Adrenal gland (tissue), 9 donors: ENCODE measurements at regions not wholly inside any gene's neighbourhood (a gene's known extent, or its start where the extent isn't known, plus 50 kb on each side); places are given as distances from the start of the nearest gene placed in this dataset.

Source experiments
- DNase-seq, 7 donors: peaks; one replicate each; pipeline ENCODE4 v3.0.0-alpha.2; 2019 to 2020
- H3K27ac ChIP-seq, 5 donors: fragments of 200-600 bp; sonication (generic) in 4 of 5; 1 replicate in 3 of 5; 2 replicates in 2 of 5; pipeline versions ENCODE4 v1.5.1 to v1.8.0; 2016 to 2020; ENCODE audit warnings: mild to moderate bottlenecking in 1 of 5
- H3K27me3 ChIP-seq: fragments of 200-600 bp; 2 replicates; pipeline ENCODE4 v1.8.0; 2021
- H3K36me3 ChIP-seq, 2 donors: fragments of 200-600 bp; replicated peaks in 1 of 2; 1 replicate in 1 of 2; 2 replicates in 1 of 2; pipeline versions ENCODE4 v1.5.1 to v1.8.0; 2018 to 2022
- H3K4me1 ChIP-seq, 2 donors: fragments of 200-600 bp; replicated peaks in 1 of 2; 1 replicate in 1 of 2; 2 replicates in 1 of 2; pipeline versions ENCODE4 v1.5.1 to v1.8.0; 2018 to 2021
- H3K4me3 ChIP-seq, 4 donors: fragments of 200-600 bp; sonication (generic) in 3 of 4; one replicate each; pipeline ENCODE4 v1.5.1; 2016 to 2018
- H3K9me3 ChIP-seq, 3 donors: fragments of 200-600 bp; sonication (generic) in 1 of 3; replicated peaks in 1 of 3; 1 replicate in 2 of 3; 2 replicates in 1 of 3; pipeline versions ENCODE4 v1.5.1 to v1.8.0; 2016 to 2021
- POLR2A ChIP-seq, 2 donors: fragments of 450-650 bp; IDR thresholded peaks; one replicate each; pipeline ENCODE4 v1.6.1; 2017; ENCODE audit warnings: antibody characterized with exemption in 2 of 2, mild to moderate bottlenecking in 2 of 2, moderate library complexity in 1 of 2
- WGBS, 4 donors: extraction: QIAGEN DNeasy Blood & Tissue Kit in 2 of 4; methylation state at CpG; one replicate each; pipeline versions ENCODE4 v1.1.5 to v1.1.7; 2013 to 2017; 5-methylcytosine and 5-hydroxymethylcytosine counted together
- intact Hi-C, 2 donors: fragments of 100-400 bp; cut with DNase I; formaldehyde crosslinking; loops; one replicate each; pipeline versions ENCODE4 v1.14.1 to v1.15.0; 2022 to 2023
- TF ChIP-seq, protein P1 (sequence below), 6 experiments: fragments of 450-650 bp in 4 of 6; fragments of 200-600 bp in 2 of 6; sonication (generic) in 1 of 6; IDR thresholded peaks; 1 replicate in 5 of 6; 2 replicates in 1 of 6; pipeline versions ENCODE4 v1.5.1 to v1.8.0; 2016 to 2021; ENCODE audit warnings: antibody characterized with exemption in 6 of 6, mild to moderate bottlenecking in 2 of 6, moderate library complexity in 1 of 6
- donor health status: healthy with polysubstance abuse.
- donor health status: Bipolar disorder and iron deficiency.
- donor health status: DM: yes; HTN: yes; CAD: no.
- donor health status: DM: no; HTN: no; CAD: no.
- donor health status: DM: no; HTN: no; CAD: no.

- DNase-seq, result no peak
- WGBS, 4 donors, result 70 to 82% (median 78%) methylated on average over 14 of the region's 14 CpGs
- intact Hi-C loops, result no loop called here
These were observed 105.9 kb upstream of the SCOC start for GRCh38 chr4:140267576-140267975.

DNA sequence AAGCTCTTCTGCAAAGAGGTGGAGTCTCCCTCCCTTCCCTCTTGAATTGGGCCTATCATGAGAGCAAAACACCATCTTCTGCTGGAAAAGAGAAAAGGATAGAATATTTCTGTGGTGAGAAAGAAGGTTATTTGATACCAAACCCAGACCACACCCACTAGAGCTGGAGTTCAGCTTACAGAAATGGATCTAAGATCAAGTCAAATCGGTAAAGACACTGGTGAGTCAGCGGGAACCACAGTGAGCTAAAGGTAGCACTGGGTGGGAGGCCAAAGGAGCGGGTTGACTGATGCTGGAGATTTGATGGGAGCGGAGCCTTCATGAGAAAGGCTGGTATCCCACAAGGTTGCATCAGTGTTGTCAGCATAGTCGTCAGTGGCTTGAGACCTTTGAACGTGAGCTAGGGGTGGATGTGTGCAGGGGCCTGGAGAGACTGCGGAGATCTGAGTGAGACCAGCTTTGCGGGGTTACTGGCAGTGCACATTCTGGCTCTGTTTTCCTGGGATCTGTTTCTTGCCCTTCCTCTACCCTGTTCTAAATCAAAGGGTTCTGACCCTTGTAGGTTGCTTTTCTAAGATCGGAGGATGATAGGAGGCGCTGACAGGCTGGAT is 106.4 kb upstream of the SCOC start:
- DNase-seq, result no peak
- Histone ChIP-seq H3K27me3 (no peaks in the 10 kb centered on the region), H3K4me1 (no peaks in the 10 kb centered on the region), H3K4me3 (no peak overlapping the region), H3K27ac (no peak overlapping the region), H3K36me3 (no peaks in the 10 kb centered on the region), H3K9me3 (no peaks in the 10 kb centered on the region)
- 90 to 96% (median 94%) methylated on average over 8 to 10 of the region's 10 CpGs for WGBS, 4 donors
- TF ChIP-seq POLR2A (IDR thresholded peaks at IDR 0.05), result no peak
- TF ChIP-seq, protein P1, sequence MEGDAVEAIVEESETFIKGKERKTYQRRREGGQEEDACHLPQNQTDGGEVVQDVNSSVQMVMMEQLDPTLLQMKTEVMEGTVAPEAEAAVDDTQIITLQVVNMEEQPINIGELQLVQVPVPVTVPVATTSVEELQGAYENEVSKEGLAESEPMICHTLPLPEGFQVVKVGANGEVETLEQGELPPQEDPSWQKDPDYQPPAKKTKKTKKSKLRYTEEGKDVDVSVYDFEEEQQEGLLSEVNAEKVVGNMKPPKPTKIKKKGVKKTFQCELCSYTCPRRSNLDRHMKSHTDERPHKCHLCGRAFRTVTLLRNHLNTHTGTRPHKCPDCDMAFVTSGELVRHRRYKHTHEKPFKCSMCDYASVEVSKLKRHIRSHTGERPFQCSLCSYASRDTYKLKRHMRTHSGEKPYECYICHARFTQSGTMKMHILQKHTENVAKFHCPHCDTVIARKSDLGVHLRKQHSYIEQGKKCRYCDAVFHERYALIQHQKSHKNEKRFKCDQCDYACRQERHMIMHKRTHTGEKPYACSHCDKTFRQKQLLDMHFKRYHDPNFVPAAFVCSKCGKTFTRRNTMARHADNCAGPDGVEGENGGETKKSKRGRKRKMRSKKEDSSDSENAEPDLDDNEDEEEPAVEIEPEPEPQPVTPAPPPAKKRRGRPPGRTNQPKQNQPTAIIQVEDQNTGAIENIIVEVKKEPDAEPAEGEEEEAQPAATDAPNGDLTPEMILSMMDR (IDR thresholded peaks at IDR 0.05), result no peak
- intact Hi-C loops, result no loop called here

More at GRCh38 chr4:140267576-140267975, 105.9 kb upstream of the SCOC start:
- TF ChIP-seq, protein P1 (IDR thresholded peaks at IDR 0.05), result no peak
- TF ChIP-seq POLR2A (IDR thresholded peaks at IDR 0.05), result no peak
- no peaks in the 10 kb centered on the region for H3K36me3 ChIP-seq
- no peaks in the 10 kb centered on the region for H3K9me3 ChIP-seq
- H3K27me3 ChIP-seq, result no peaks in the 10 kb centered on the region
- no peak overlapping the region for H3K4me3 ChIP-seq
- H3K27ac ChIP-seq, result no peak overlapping the region
- H3K4me1 ChIP-seq, result no peaks in the 10 kb centered on the region

GRCh38 chr4:140260227-140260626 is 106.2 kb upstream of the MAML3 start:
- Histone ChIP-seq H3K27me3 (no peaks in the 10 kb centered on the region), H3K36me3 (no peaks in the 10 kb centered on the region), H3K4me1 (peaks cover 0 to 6% of the 10 kb centered on the region in 2 donors), H3K9me3 (no peaks in the 10 kb centered on the region), H3K4me3 (no peak overlapping the region), H3K27ac (no peak overlapping the region)
- intact Hi-C loops, result no loop called here
- TF ChIP-seq POLR2A (IDR thresholded peaks at IDR 0.05), result no peak
- TF ChIP-seq, protein P1 (IDR thresholded peaks at IDR 0.05), result no peak
- 67 to 82% (median 74%) methylated on average over 5 of the region's 5 CpGs for WGBS, 4 donors
- no peak for DNase-seq

GRCh38 chr4:140258476-140258875 is 104.5 kb upstream of the MAML3 start:
- DNase-seq, result no peak
- 85 to 94% (median 91%) methylated on average over 3 of the region's 3 CpGs for WGBS, 4 donors
- no peaks in the 10 kb centered on the region for H3K27me3 ChIP-seq
- H3K4me1 ChIP-seq, result peaks cover 0 to 9% of the 10 kb centered on the region in 2 donors
- TF ChIP-seq, protein P1 (IDR thresholded peaks at IDR 0.05), result no peak
- no peak for TF ChIP-seq POLR2A (IDR thresholded peaks at IDR 0.05)
- no peaks in the 10 kb centered on the region for H3K9me3 ChIP-seq
- intact Hi-C loops, result loop anchor here (10.0 kb wide), 2 partner anchors 214 to 524 kb away; no protein-coding TSS in a partner anchor
- no peaks in the 10 kb centered on the region for H3K36me3 ChIP-seq
- no peak overlapping the region for H3K27ac ChIP-seq
- no peak overlapping the region for H3K4me3 ChIP-seq
